ENCODE measurements at regions not wholly inside any gene's neighbourhood (a gene's known extent, or its start where the extent isn't known, plus 50 kb on each side); places are given as distances from the start of the nearest gene placed in this dataset.
A peak's percentile ranks its signal among the peaks of the same experiment; 100 is the strongest.

- peak; percentile 76 for DNase-seq (ENCODE audit: low read depth)
Measured at GRCh38 chr1:186620566-186621350, 59.5 kb downstream of the PTGS2 start.

- no peak for DNase-seq (ENCODE audit: low read depth)
Measured at GRCh38 chr1:186618401-186619170, 61.6 kb downstream of the PTGS2 start.

GRCh38 chr1:186617926-186618325 is 62.3 kb downstream of the PTGS2 start:
- no peak for DNase-seq (ENCODE audit: low read depth)

GRCh38 chr1:186616511-186616910 is 63.7 kb downstream of the PTGS2 start:
- DNase-seq (ENCODE audit: low read depth), result no peak

GRCh38 chr1:186615332-186615731 is 64.9 kb downstream of the PTGS2 start:
- no peak for DNase-seq (ENCODE audit: low read depth)

GRCh38 chr1:186611156-186611555 is 69.1 kb downstream of the PTGS2 start:
- DNase-seq (ENCODE audit: low read depth), result no peak

- DNase-seq (ENCODE audit: low read depth), result no peak
Measured at GRCh38 chr1:186609183-186609582, 71.0 kb downstream of the PTGS2 start.

GRCh38 chr1:186605762-186606350 is 74.4 kb downstream of the PTGS2 start:
- DNase-seq (ENCODE audit: low read depth), result no peak

GRCh38 chr1:186595969-186596368 is 84.3 kb downstream of the PTGS2 start:
- DNase-seq (ENCODE audit: low read depth), result no peak

- DNase-seq (ENCODE audit: low read depth), result no peak
Measured at GRCh38 chr1:186578325-186579016, 101.8 kb downstream of the PTGS2 start.

- no peak for DNase-seq (ENCODE audit: low read depth)
Measured at GRCh38 chr1:186577633-186578032, 102.6 kb downstream of the PTGS2 start.

- no peak for DNase-seq (ENCODE audit: low read depth)
Measured at GRCh38 chr1:186577216-186577615, 103.0 kb downstream of the PTGS2 start.

GRCh38 chr1:186575348-186575747 is 104.9 kb downstream of the PTGS2 start:
- DNase-seq (ENCODE audit: low read depth), result peak; percentile 17

- no peak for DNase-seq (ENCODE audit: low read depth)
Measured at GRCh38 chr1:186574926-186575325, 105.3 kb downstream of the PTGS2 start.

- DNase-seq (ENCODE audit: low read depth), result no peak
Measured at GRCh38 chr1:186572509-186572908, 107.7 kb downstream of the PTGS2 start.

GRCh38 chr1:186571771-186572170 is 108.5 kb downstream of the PTGS2 start:
- DNase-seq (ENCODE audit: low read depth), result no peak

GRCh38 chr1:186569856-186570255 is 108.9 kb upstream of the PDC start:
- no peak for DNase-seq (ENCODE audit: low read depth)

- DNase-seq (ENCODE audit: low read depth), result no peak
Measured at GRCh38 chr1:186568221-186568620, 107.3 kb upstream of the PDC start.

- DNase-seq (ENCODE audit: low read depth), result no peak
Measured at GRCh38 chr1:186566140-186566855, 105.4 kb upstream of the PDC start.

- DNase-seq (ENCODE audit: low read depth), result no peak
Measured at GRCh38 chr1:186564582-186564981, 103.7 kb upstream of the PDC start.

- no peak for DNase-seq (ENCODE audit: low read depth)
Measured at GRCh38 chr1:186559601-186560116, 98.7 kb upstream of the PDC start.

Data from non-pigmented ciliary epithelial cell (primary cell).